Panc1 (cell line): ENCODE measurements at regions not wholly inside any gene's neighbourhood (a gene's known extent, or its start where the extent isn't known, plus 50 kb on each side); places are given as distances from the start of the nearest gene placed in this dataset.

ENCODE experiments used
- ATAC-seq: fragments of 200-7000 bp; cut with Tn5 transposase; 2 replicates; pipeline ENCODE4 v1.9.1; 2020; ENCODE audit warnings: mild to moderate bottlenecking, moderate library complexity
- BruUV-seq: library from RNA; stranded (reverse); fragments of 400-500 nt; replicated peaks from 2 replicates; lab custom pipeline; 2021; lab: Mats Ljungman, UMichigan
- CTCF ChIA-PET: fragments of 300-600 bp; sonication (Branson Sonifier 250); formaldehyde crosslinking; loops from one replicate; lab custom pipeline; 2022; ENCODE audit warnings: antibody characterized with exemption; lab: Charles Lee
- POLR2A ChIA-PET: fragments of 300-600 bp; sonication (Branson Sonifier 250); formaldehyde crosslinking; loops from one replicate; lab custom pipeline; 2022; ENCODE audit warnings: antibody characterized with exemption; lab: Charles Lee
- DNase-seq: peaks from one replicate; pipeline ENCODE4 v3.0.0-alpha.2; 2010; ENCODE audit warnings: low read depth, low spot score
- H3K27ac ChIP-seq: 2 replicates; pipeline ENCODE4 v1.5.1; 2011; ENCODE audit warnings: mild to moderate bottlenecking, low read length, inconsistent platforms
- H3K27me3 ChIP-seq: fragments of 200-500 bp; sonication (Bioruptor generic); 2 replicates; pipeline ENCODE4 v1.6.0; 2014; ENCODE audit warnings: low read length, inconsistent platforms; ENCODE audit not compliant: control insufficient read depth, insufficient read depth
- H3K36me3 ChIP-seq: fragments of 200-500 bp; sonication (Bioruptor generic); 2 replicates; pipeline ENCODE4 v1.5.1; 2014; ENCODE audit warnings: inconsistent platforms, mild to moderate bottlenecking, low read length, moderate library complexity; ENCODE audit not compliant: control insufficient read depth, insufficient read depth
- H3K4me1 ChIP-seq: 2 replicates; pipeline ENCODE4 v1.5.1; 2011; ENCODE audit warnings: inconsistent platforms, mild to moderate bottlenecking, low read length, moderate library complexity; ENCODE audit not compliant: control insufficient read depth, insufficient read depth
- H3K4me3 ChIP-seq, 2 experiments: 2 replicates each; pipeline ENCODE4 v1.5.1; 2011 to 2012; ENCODE audit warnings: low read depth in 2 of 2, low read length in 2 of 2, mild to moderate bottlenecking in 2 of 2, inconsistent platforms in 1 of 2, moderate library complexity in 1 of 2
- H3K9me3 ChIP-seq: fragments of 200-500 bp; sonication (Bioruptor generic); 2 replicates; pipeline ENCODE4 v1.5.1; 2014; ENCODE audit warnings: low read depth, mild to moderate bottlenecking, inconsistent platforms, low read length, moderate library complexity; ENCODE audit not compliant: control insufficient read depth, insufficient read depth
- POLR2AphosphoS5 ChIP-seq: IDR thresholded peaks from 2 replicates; pipeline ENCODE4 v1.6.1; 2012; ENCODE audit warnings: mild to moderate bottlenecking, low read depth, low read length, moderate library complexity
- SIN3A ChIP-seq: IDR thresholded peaks from 2 replicates; pipeline ENCODE4 v1.6.1; 2012; ENCODE audit warnings: low read depth, mild to moderate bottlenecking, low read length, moderate library complexity, borderline replicate concordance; ENCODE audit not compliant: insufficient read depth
- TCF7L2 ChIP-seq: IDR thresholded peaks from 2 replicates; pipeline ENCODE4 v1.6.1; 2011; ENCODE audit warnings: mild to moderate bottlenecking, low read depth, low read length, inconsistent platforms
- in situ Hi-C: cut with HindIII; loops from 2 replicates; pipeline ENCODE4 v1.10.0; 2016; ENCODE audit warnings: low sequenced_read_pairs, low pct_unique_long_range_greater_than_20kb
- intact Hi-C: fragments of 100-400 bp; cut with micrococcal nuclease; formaldehyde crosslinking; loops from one replicate; pipeline ENCODE4 v1.10.0; 2022; ENCODE audit not compliant: unreplicated experiment
- TF ChIP-seq, protein P1 (sequence below), 2 experiments: IDR thresholded peaks; 2 replicates each; pipeline ENCODE4 v1.6.1; 2011 to 2012; ENCODE audit warnings: low read depth in 2 of 2, control low read depth in 1 of 2, low read length in 1 of 2, mild to moderate bottlenecking in 1 of 2, moderate library complexity in 1 of 2; ENCODE audit not compliant: insufficient read depth in 1 of 2
- TF ChIP-seq, protein P2 (sequence below): fragments of 450-650 bp; IDR thresholded peaks from 2 replicates; pipeline ENCODE4 v1.5.1; 2017; ENCODE audit warnings: mild to moderate bottlenecking

DNA sequence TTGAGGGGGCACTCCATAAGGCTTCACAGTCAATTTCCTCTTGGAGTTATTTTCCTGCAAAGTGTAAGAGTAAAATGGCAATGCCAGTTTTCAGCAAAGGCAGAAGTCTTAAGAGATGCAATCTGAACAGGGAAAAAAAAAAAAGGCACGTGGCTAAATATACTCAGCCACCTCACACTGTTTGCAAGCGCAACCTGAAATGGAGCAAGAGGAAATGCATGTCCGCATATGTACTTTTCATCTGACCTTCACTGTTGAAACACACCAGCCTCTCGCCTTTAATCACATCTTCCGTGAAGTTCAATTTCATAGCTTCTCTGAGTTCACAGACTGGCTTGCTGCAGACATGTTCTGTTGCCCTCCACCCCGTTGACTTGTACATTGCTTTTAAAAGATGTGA is 101.4 kb downstream of the KATNIP start:
- BruUV-seq = TSS peak; percentile 19
- Histone ChIP-seq H3K9me3 (no peaks in the 10 kb centered on the region), H3K27me3 (no peaks in the 10 kb centered on the region), H3K36me3 (no peaks in the 10 kb centered on the region), H3K27ac (no peak overlapping the region), H3K4me1 (no peaks in the 10 kb centered on the region), H3K4me3 (no peak overlapping the region)
- no peak for ATAC-seq
- POLR2A ChIA-PET = no interaction called here
- intact Hi-C loops (no loop called here), in situ Hi-C loops (no loop called here)
- CTCF ChIA-PET = no interaction called here
- TF ChIP-seq, protein P1, sequence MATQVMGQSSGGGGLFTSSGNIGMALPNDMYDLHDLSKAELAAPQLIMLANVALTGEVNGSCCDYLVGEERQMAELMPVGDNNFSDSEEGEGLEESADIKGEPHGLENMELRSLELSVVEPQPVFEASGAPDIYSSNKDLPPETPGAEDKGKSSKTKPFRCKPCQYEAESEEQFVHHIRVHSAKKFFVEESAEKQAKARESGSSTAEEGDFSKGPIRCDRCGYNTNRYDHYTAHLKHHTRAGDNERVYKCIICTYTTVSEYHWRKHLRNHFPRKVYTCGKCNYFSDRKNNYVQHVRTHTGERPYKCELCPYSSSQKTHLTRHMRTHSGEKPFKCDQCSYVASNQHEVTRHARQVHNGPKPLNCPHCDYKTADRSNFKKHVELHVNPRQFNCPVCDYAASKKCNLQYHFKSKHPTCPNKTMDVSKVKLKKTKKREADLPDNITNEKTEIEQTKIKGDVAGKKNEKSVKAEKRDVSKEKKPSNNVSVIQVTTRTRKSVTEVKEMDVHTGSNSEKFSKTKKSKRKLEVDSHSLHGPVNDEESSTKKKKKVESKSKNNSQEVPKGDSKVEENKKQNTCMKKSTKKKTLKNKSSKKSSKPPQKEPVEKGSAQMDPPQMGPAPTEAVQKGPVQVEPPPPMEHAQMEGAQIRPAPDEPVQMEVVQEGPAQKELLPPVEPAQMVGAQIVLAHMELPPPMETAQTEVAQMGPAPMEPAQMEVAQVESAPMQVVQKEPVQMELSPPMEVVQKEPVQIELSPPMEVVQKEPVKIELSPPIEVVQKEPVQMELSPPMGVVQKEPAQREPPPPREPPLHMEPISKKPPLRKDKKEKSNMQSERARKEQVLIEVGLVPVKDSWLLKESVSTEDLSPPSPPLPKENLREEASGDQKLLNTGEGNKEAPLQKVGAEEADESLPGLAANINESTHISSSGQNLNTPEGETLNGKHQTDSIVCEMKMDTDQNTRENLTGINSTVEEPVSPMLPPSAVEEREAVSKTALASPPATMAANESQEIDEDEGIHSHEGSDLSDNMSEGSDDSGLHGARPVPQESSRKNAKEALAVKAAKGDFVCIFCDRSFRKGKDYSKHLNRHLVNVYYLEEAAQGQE (IDR thresholded peaks at IDR 0.05; ENCODE audit: insufficient read depth in 1 of 2, low read depth in 2 of 2, low read length in 1 of 2) = no peak
- TF ChIP-seq, protein P2, sequence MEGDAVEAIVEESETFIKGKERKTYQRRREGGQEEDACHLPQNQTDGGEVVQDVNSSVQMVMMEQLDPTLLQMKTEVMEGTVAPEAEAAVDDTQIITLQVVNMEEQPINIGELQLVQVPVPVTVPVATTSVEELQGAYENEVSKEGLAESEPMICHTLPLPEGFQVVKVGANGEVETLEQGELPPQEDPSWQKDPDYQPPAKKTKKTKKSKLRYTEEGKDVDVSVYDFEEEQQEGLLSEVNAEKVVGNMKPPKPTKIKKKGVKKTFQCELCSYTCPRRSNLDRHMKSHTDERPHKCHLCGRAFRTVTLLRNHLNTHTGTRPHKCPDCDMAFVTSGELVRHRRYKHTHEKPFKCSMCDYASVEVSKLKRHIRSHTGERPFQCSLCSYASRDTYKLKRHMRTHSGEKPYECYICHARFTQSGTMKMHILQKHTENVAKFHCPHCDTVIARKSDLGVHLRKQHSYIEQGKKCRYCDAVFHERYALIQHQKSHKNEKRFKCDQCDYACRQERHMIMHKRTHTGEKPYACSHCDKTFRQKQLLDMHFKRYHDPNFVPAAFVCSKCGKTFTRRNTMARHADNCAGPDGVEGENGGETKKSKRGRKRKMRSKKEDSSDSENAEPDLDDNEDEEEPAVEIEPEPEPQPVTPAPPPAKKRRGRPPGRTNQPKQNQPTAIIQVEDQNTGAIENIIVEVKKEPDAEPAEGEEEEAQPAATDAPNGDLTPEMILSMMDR = no peak
- no peak for TF ChIP-seq TCF7L2
- no peak for TF ChIP-seq SIN3A
- TF ChIP-seq POLR2AphosphoS5 = no peak
- no peak for DNase-seq

DNA sequence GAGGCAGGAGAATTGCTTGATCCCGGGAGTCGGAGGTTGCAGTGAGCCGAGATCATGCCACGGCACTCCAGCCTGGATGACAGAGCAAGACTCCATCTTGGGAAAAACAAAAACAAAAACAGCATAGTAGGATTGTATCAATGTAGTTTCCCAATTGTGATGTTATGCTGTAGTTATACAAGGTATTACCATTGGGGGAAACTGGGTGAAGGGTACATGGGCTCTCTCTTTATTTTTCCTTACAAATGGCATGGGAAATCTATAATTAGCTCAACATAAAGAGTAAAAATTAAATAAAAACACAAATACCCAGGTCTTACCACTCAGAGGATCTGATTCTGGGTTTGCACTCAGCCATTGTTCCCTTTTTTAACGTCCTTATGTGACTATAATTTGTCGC is 107.9 kb downstream of the KATNIP start:
- no peaks in the 10 kb centered on the region for H3K4me1 ChIP-seq
- H3K4me3 ChIP-seq = no peak overlapping the region
- no peaks in the 10 kb centered on the region for H3K9me3 ChIP-seq
- no peak for DNase-seq
- no peak overlapping the region for H3K27ac ChIP-seq
- ChIA-PET CTCF (no interaction called here), POLR2A (no interaction called here)
- intact Hi-C loops = no loop called here
- in situ Hi-C loops = no loop called here
- H3K27me3 ChIP-seq = no peaks in the 10 kb centered on the region
- TF ChIP-seq, protein P1 (IDR thresholded peaks at IDR 0.05; ENCODE audit: insufficient read depth in 1 of 2, low read depth in 2 of 2, low read length in 1 of 2) = no peak
- no peak for TF ChIP-seq TCF7L2
- no peak for TF ChIP-seq SIN3A
- no TSS peak for BruUV-seq
- no peak for ATAC-seq
- H3K36me3 ChIP-seq = no peaks in the 10 kb centered on the region
